IPS-18c (cell line): ENCODE measurements at regions not wholly inside any gene's neighbourhood (a gene's known extent, or its start where the extent isn't known, plus 50 kb on each side); places are given as distances from the start of the nearest gene placed in this dataset.

Experiments
- H3K4me3 ChIP-seq: 2 replicates; pipeline ENCODE4 v1.7.0; 2013; ENCODE audit warnings: low read depth, mild to moderate bottlenecking, low read length, moderate library complexity; ENCODE audit not compliant: insufficient read depth
- H3K9me3 ChIP-seq: one replicate; pipeline ENCODE4 v1.6.1; 2013; ENCODE audit warnings: mild to moderate bottlenecking, low read length, moderate library complexity; ENCODE audit not compliant: control insufficient read depth, insufficient read depth

GRCh38 chr11:43582863-43583462, 97.6 kb upstream of the HSD17B12 start:
- Histone ChIP-seq H3K4me3 (peak overlapping the region; percentile 28), H3K9me3 (peaks cover 2% of the 10 kb centered on the region)

- Histone ChIP-seq H3K4me3 (peak overlapping the region; percentile 28; the same call in 1 of the 2 replicates), H3K9me3 (peaks cover 2% of the 10 kb centered on the region)
Observed at GRCh38 chr11:43583548-43583947, 97.0 kb upstream of the HSD17B12 start.

- Histone ChIP-seq H3K4me3 (no peak overlapping the region), H3K9me3 (no peaks in the 10 kb centered on the region)
Observed at GRCh38 chr11:43585877-43586608, 94.5 kb upstream of the HSD17B12 start.

GRCh38 chr11:43589601-43590250, 90.8 kb upstream of the HSD17B12 start:
- Histone ChIP-seq H3K9me3 (no peaks in the 10 kb centered on the region), H3K4me3 (no peak overlapping the region)

GRCh38 chr11:43601511-43601910, 79.0 kb upstream of the HSD17B12 start:
- no peak overlapping the region for H3K4me3 ChIP-seq
- no peaks in the 10 kb centered on the region for H3K9me3 ChIP-seq

GRCh38 chr11:43602670-43603069, 77.9 kb upstream of the HSD17B12 start:
- Histone ChIP-seq H3K9me3 (no peaks in the 10 kb centered on the region), H3K4me3 (no peak overlapping the region)

- H3K9me3 ChIP-seq: no peaks in the 10 kb centered on the region
- no peak overlapping the region for H3K4me3 ChIP-seq
Observed at GRCh38 chr11:43614214-43614613, 66.3 kb upstream of the HSD17B12 start.

GRCh38 chr11:43619863-43620505, 60.6 kb upstream of the HSD17B12 start:
- Histone ChIP-seq H3K9me3 (no peaks in the 10 kb centered on the region), H3K4me3 (no peak overlapping the region)

- Histone ChIP-seq H3K4me3 (no peak overlapping the region), H3K9me3 (no peaks in the 10 kb centered on the region)
Observed at GRCh38 chr11:43626798-43627197, 53.7 kb upstream of the HSD17B12 start.
